Stomach (tissue), 8 donors: ENCODE measurements at regions not wholly inside any gene's neighbourhood (a gene's known extent, or its start where the extent isn't known, plus 50 kb on each side); places are given as distances from the start of the nearest gene placed in this dataset.
A peak's percentile ranks its signal among the peaks of the same experiment; 100 is the strongest.

Experiments used
- DNase-seq, 2 donors: peaks; one replicate each; pipeline versions ENCODE4 v3.0.0 to v3.0.0-alpha.2; 2013 to 2019
- H3K27ac ChIP-seq, 5 donors: fragments of 200-600 bp in 4 of 5; sonication (generic) in 4 of 5; one replicate each; pipeline ENCODE4 v1.5.1; 2013 to 2019; ENCODE audit warnings: mild to moderate bottlenecking in 1 of 5, moderate library complexity in 1 of 5
- H3K27me3 ChIP-seq, 3 donors: fragments of 200-600 bp; sonication (generic); one replicate each; pipeline ENCODE4 v1.5.1; 2017 to 2019; ENCODE audit warnings: mixed run types in 1 of 3
- H3K36me3 ChIP-seq, 4 donors: fragments of 200-600 bp; sonication (generic); 1 replicate in 3 of 4; 2 replicates in 1 of 4; pipeline ENCODE4 v1.5.1; 2016 to 2019
- H3K4me1 ChIP-seq, 4 donors: fragments of 200-600 bp; sonication (generic); one replicate each; pipeline ENCODE4 v1.5.1; 2016 to 2019
- H3K4me3 ChIP-seq, 4 donors: fragments of 200-600 bp; sonication (generic) in 3 of 4; one replicate each; pipeline ENCODE4 v1.5.1; 2016 to 2019; ENCODE audit warnings: mild to moderate bottlenecking in 1 of 4
- H3K9me3 ChIP-seq, 4 donors: fragments of 200-600 bp; sonication (generic); one replicate each; pipeline ENCODE4 v1.5.1; 2016 to 2019
- EP300 ChIP-seq: sonication (generic); formaldehyde crosslinking; IDR thresholded peaks from one replicate; pipeline ENCODE4 v1.6.1; 2017; ENCODE audit warnings: antibody characterized with exemption
- POLR2A ChIP-seq, 4 donors: fragments of 450-650 bp; IDR thresholded peaks; one replicate each; pipeline ENCODE4 v1.6.1; 2016; ENCODE audit warnings: antibody characterized with exemption in 4 of 4, control low read depth in 2 of 4, mild to moderate bottlenecking in 1 of 4, moderate library complexity in 1 of 4
- POLR2AphosphoS5 ChIP-seq, 3 donors: sonication (generic); formaldehyde crosslinking; IDR thresholded peaks; one replicate each; pipeline ENCODE4 v1.6.1; 2016; ENCODE audit warnings: antibody characterized with exemption in 3 of 3
- whole genome bisulfite sequencing, 5 donors: extraction: QIAGEN DNeasy Blood & Tissue Kit in 3 of 5; methylation state at CpG; one replicate each; pipeline versions ENCODE4 v1.1.5 to v1.1.7; 2013 to 2018; 5-methylcytosine and 5-hydroxymethylcytosine counted together
- intact Hi-C: fragments of 100-400 bp; cut with DNase I; formaldehyde crosslinking; loops from one replicate; pipeline ENCODE4 v1.15.1; 2023; ENCODE audit warnings: low total_unique reads
- TF ChIP-seq, protein P1 (sequence below), 7 experiments: fragments of 450-650 bp in 4 of 7; fragments of 200-600 bp in 3 of 7; sonication (generic) in 3 of 7; IDR thresholded peaks; one replicate each; pipeline ENCODE4 v1.5.1; 2016 to 2019; ENCODE audit warnings: antibody characterized with exemption in 7 of 7, control low read depth in 2 of 7, mild to moderate bottlenecking in 1 of 7
- donor health status: healthy with polysubstance abuse.
- donor health status: Bipolar disorder and iron deficiency.
- donor health status: healthy.

DNA sequence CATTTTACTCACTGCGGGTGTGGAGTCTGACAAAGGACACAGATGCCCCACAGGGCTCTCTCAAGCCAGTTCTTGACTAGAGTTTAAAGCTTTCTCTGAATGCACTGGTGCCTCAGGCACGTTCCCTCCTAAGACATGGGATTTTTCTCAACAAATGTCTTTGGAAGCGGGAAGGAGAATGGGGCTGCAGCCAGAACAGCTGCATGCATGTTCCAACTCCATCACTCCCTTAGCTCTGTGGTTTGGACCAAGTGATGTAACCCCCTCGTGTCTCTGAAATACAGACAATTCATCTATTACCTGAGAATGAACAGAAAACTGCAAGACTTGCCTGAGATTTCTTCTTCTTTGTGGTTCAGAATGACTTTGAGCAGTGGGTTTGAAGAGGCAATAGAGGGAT, 141.7 kb upstream of the SERPINE2 start:
- H3K27ac ChIP-seq, result no peak overlapping the region
- no peak for TF ChIP-seq EP300
- no peak for TF ChIP-seq POLR2A (IDR thresholded peaks at IDR 0.05)
- no peak for TF ChIP-seq POLR2AphosphoS5 (IDR thresholded peaks at IDR 0.05)
- TF ChIP-seq, protein P1, sequence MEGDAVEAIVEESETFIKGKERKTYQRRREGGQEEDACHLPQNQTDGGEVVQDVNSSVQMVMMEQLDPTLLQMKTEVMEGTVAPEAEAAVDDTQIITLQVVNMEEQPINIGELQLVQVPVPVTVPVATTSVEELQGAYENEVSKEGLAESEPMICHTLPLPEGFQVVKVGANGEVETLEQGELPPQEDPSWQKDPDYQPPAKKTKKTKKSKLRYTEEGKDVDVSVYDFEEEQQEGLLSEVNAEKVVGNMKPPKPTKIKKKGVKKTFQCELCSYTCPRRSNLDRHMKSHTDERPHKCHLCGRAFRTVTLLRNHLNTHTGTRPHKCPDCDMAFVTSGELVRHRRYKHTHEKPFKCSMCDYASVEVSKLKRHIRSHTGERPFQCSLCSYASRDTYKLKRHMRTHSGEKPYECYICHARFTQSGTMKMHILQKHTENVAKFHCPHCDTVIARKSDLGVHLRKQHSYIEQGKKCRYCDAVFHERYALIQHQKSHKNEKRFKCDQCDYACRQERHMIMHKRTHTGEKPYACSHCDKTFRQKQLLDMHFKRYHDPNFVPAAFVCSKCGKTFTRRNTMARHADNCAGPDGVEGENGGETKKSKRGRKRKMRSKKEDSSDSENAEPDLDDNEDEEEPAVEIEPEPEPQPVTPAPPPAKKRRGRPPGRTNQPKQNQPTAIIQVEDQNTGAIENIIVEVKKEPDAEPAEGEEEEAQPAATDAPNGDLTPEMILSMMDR (IDR thresholded peaks at IDR 0.05), result no peak
- intact Hi-C loops, result no loop called here
- no peaks in the 10 kb centered on the region for H3K9me3 ChIP-seq
- 53 to 77% (median 72%) methylated on average over 4 of the region's 4 CpGs for WGBS, 5 donors
- H3K27me3 ChIP-seq, result no peaks in the 10 kb centered on the region
- DNase-seq, result no peak
- no peaks in the 10 kb centered on the region for H3K36me3 ChIP-seq
- no peaks in the 10 kb centered on the region for H3K4me1 ChIP-seq
- no peak overlapping the region for H3K4me3 ChIP-seq

DNA sequence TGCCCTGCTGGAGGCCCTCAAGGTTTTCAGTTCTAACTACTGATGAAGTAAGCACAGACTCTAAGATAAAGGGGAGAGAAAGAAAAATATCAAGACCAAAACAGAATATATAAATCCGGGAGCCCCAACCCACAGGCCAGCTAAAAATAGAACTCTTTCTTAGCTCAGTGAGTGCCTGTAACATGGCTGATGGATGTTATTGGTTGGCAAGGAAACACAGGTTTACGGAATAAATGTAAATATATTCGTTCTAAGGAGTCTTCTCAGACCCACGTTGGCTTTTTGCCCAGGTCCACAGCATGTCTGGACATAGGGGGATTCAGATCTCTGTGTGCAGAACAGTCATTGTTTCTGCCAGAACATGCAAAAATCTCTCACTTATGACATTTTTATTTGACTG, 139.0 kb upstream of the SERPINE2 start:
- H3K27ac ChIP-seq, result no peak overlapping the region
- peak in 1 of 2 donors; percentile 90 for DNase-seq
- H3K4me1 ChIP-seq, result no peaks in the 10 kb centered on the region
- no peaks in the 10 kb centered on the region for H3K27me3 ChIP-seq
- intact Hi-C loops, result no loop called here
- H3K9me3 ChIP-seq, result no peaks in the 10 kb centered on the region
- TF ChIP-seq EP300, result no peak
- 5 to 21% (median 12%) methylated on average over 4 of the region's 4 CpGs for WGBS, 5 donors
- no peaks in the 10 kb centered on the region for H3K36me3 ChIP-seq
- H3K4me3 ChIP-seq, result no peak overlapping the region

DNA sequence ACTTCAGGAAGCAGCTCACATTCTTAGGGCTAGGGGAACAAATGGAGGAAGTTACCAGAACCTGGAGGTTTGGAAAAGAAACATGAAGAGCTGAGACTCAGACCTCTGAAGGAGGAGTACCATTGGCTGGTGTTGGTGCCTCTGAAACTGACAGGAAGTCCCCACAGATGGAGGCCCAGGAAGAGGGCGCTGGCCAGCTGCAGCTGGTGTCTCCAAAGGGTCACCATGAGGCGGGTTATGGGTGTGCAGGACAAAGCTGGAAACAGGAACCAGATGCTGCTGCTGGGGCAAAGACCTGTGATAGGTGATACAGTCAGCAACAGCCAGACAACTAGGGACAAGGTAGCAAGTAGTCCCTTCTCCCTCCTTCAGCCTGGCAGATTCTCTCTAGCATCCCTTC, 136.5 kb upstream of the SERPINE2 start:
- no peak overlapping the region for H3K27ac ChIP-seq
- no peak overlapping the region for H3K4me3 ChIP-seq
- TF ChIP-seq POLR2A (IDR thresholded peaks at IDR 0.05) (no peak), POLR2AphosphoS5 (IDR thresholded peaks at IDR 0.05) (no peak), EP300 (no peak)
- TF ChIP-seq, protein P1 (IDR thresholded peaks at IDR 0.05), result no peak
- H3K27me3 ChIP-seq, result no peaks in the 10 kb centered on the region
- no peaks in the 10 kb centered on the region for H3K36me3 ChIP-seq
- no peaks in the 10 kb centered on the region for H3K9me3 ChIP-seq
- intact Hi-C loops, result no loop called here
- H3K4me1 ChIP-seq, result no peaks in the 10 kb centered on the region
- no peak for DNase-seq
- 62 to 82% (median 79%) methylated on average over 2 of the region's 2 CpGs for WGBS, 5 donors

DNA sequence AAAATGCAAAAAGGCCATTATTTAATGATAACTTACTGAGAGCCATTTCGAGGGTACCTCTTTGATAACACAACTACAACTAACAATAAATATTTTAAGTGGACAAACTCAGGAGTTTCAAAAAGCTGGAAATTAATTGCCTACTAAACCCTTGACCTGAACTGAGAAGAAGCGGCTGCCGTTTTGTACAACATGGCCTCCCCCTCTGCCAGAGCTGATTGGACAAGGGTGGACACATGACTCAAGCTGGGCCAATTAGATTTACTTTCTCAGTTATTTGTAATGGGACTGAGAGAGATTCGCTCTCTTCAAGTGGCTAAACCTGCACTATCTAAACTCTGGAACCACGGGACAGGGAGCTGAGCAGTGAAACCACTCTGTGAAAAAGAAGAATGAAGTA, 135.9 kb upstream of the SERPINE2 start:
- WGBS, 5 donors, result 84 to 95% (median 91%) methylated on average over 5 of the region's 5 CpGs
- Histone ChIP-seq H3K36me3 (no peaks in the 10 kb centered on the region), H3K9me3 (no peaks in the 10 kb centered on the region), H3K27me3 (no peaks in the 10 kb centered on the region), H3K4me3 (no peak overlapping the region), H3K27ac (no peak overlapping the region), H3K4me1 (no peaks in the 10 kb centered on the region)
- DNase-seq, result no peak
- intact Hi-C loops, result no loop called here
- TF ChIP-seq POLR2AphosphoS5 (IDR thresholded peaks at IDR 0.05) (no peak), EP300 (no peak), POLR2A (IDR thresholded peaks at IDR 0.05) (no peak)
- TF ChIP-seq, protein P1 (IDR thresholded peaks at IDR 0.05), result no peak

DNA sequence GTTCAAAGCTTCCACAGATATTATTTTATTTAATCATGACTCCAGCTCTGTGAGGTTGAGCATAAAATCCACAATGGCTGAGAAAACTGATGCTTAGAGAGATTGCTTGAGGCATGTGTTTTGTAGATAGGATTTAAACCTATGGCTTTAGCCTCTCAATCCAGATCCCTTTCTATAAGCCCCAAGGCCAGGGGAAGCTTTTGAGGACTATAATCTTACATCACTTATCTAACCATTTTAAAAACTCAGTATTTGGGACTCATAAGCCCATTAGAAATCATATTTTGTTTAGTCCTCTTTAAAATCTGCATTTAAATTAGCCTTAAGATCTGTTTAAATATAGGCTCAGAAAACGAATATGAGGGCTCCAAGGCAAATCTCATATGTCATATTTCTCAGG, 135.4 kb upstream of the SERPINE2 start:
- Histone ChIP-seq H3K4me3 (no peak overlapping the region), H3K27me3 (no peaks in the 10 kb centered on the region)
- 54 to 74% (median 61%) methylated on average over 1 of the region's 1 CpG for WGBS, 5 donors

More for the DNA sequence above, 135.4 kb upstream of the SERPINE2 start:
- no peak for DNase-seq
- no peaks in the 10 kb centered on the region for H3K9me3 ChIP-seq
- H3K36me3 ChIP-seq, result no peaks in the 10 kb centered on the region
- no peak overlapping the region for H3K27ac ChIP-seq
- TF ChIP-seq POLR2AphosphoS5 (IDR thresholded peaks at IDR 0.05), result no peak
- TF ChIP-seq, protein P1 (IDR thresholded peaks at IDR 0.05), result no peak
- TF ChIP-seq EP300, result no peak
- no peak for TF ChIP-seq POLR2A (IDR thresholded peaks at IDR 0.05)
- no peaks in the 10 kb centered on the region for H3K4me1 ChIP-seq
- intact Hi-C loops, result no loop called here
